Fibroblast of lung (primary cell): ENCODE measurements at regions not wholly inside any gene's neighbourhood (a gene's known extent, or its start where the extent isn't known, plus 50 kb on each side); places are given as distances from the start of the nearest gene placed in this dataset.

Experiments used
- DNase-seq, 2 donors: peaks; one replicate each; pipeline versions ENCODE4 v3.0.0 to v3.0.0-alpha.2; 2010; ENCODE audit warnings: low read depth in 2 of 2
- H2AFZ ChIP-seq: 2 replicates; pipeline ENCODE4 v1.5.1; 2012; ENCODE audit warnings: low read length, control low read depth, inconsistent platforms
- H3K27ac ChIP-seq: 2 replicates; pipeline ENCODE4 v1.5.1; 2011; ENCODE audit warnings: low read length, control low read depth; ENCODE audit not compliant: insufficient read depth
- H3K27me3 ChIP-seq: 2 replicates; pipeline ENCODE4 v1.5.1; 2011; ENCODE audit warnings: mild to moderate bottlenecking, low read length; ENCODE audit not compliant: control insufficient read depth, insufficient read depth
- H3K36me3 ChIP-seq: 2 replicates; pipeline ENCODE4 v1.5.1; 2011; ENCODE audit warnings: low read length; ENCODE audit not compliant: control insufficient read depth, insufficient read depth
- H3K4me1 ChIP-seq: 2 replicates; pipeline ENCODE4 v1.5.1; 2011; ENCODE audit warnings: low read length; ENCODE audit not compliant: control insufficient read depth, insufficient read depth; ENCODE audit errors: extremely low read depth
- H3K4me2 ChIP-seq: 2 replicates; pipeline ENCODE4 v1.5.1; 2011; ENCODE audit warnings: low read length, control low read depth; ENCODE audit not compliant: insufficient read depth; ENCODE audit errors: extremely low read depth
- H3K4me3 ChIP-seq, 4 experiments: fragments of 200-600 bp in 1 of 4; sonication (generic) in 1 of 4; replicated peaks in 1 of 4; 2 replicates each; pipeline ENCODE4 v1.5.1; 2011 to 2016; ENCODE audit warnings: low read length in 4 of 4, low read depth in 3 of 4, mild to moderate bottlenecking in 3 of 4, control low read depth in 2 of 4, inconsistent platforms in 1 of 4, mixed read lengths in 1 of 4; ENCODE audit not compliant: insufficient read depth in 1 of 4; ENCODE audit errors: control extremely low read depth in 1 of 4
- H3K79me2 ChIP-seq: 2 replicates; pipeline ENCODE4 v1.5.1; 2012; ENCODE audit warnings: mild to moderate bottlenecking, low read length, inconsistent platforms; ENCODE audit not compliant: control insufficient read depth, insufficient read depth
- H3K9ac ChIP-seq: 2 replicates; pipeline ENCODE4 v1.5.1; 2011; ENCODE audit warnings: mild to moderate bottlenecking, low read length, control low read depth; ENCODE audit not compliant: insufficient read depth
- H3K9me3 ChIP-seq: 2 replicates; pipeline ENCODE4 v1.5.1; 2012; ENCODE audit warnings: low read depth, low read length; ENCODE audit not compliant: control insufficient read depth, insufficient read depth
- H4K20me1 ChIP-seq: 2 replicates; pipeline ENCODE4 v1.5.1; 2011; ENCODE audit warnings: low read length; ENCODE audit not compliant: control insufficient read depth, insufficient read depth; ENCODE audit errors: extremely low read depth
- EZH2 ChIP-seq: IDR thresholded peaks from 2 replicates; pipeline ENCODE4 v1.5.1; 2012; ENCODE audit warnings: low read length, control low read depth, mild to moderate bottlenecking; ENCODE audit errors: missing control alignments
- TF ChIP-seq, protein P1 (sequence below), 2 donors: IDR thresholded peaks in 1 of 2; conservative IDR thresholded peaks in 1 of 2; 1 replicate in 1 of 2; 2 replicates in 1 of 2; pipeline ENCODE4 v1.5.1; 2011 to 2012; ENCODE audit warnings: low read length in 2 of 2, control low read depth in 1 of 2, inconsistent platforms in 1 of 2, low read depth in 1 of 2, mild to moderate bottlenecking in 1 of 2

DNA sequence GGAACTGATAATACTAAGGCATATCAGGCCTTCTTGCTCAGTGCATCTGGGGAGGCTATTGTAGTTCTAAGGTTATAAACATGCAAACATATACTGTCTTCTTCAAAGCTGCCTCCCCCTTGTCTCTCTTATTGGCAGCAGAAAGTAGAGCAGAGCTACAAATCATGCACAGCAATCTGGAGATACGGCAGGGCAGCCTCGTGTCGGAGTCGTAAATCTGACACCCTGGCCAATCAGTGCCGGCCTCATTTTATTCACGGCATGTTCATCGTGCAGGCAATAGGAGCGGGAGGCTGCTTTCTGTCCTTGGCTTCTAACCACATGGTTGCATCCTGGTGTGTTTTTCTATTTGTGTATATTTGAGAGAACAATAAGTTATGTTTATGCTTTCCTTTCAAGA lies 300.2 kb upstream of the CNTN6 start:
- Histone ChIP-seq H2AFZ (no peak overlapping the region), H3K9me3 (no peaks in the 10 kb centered on the region), H3K4me2 (no peak overlapping the region), H3K9ac (no peak overlapping the region), H3K79me2 (no peaks in the 10 kb centered on the region), H4K20me1 (no peaks in the 10 kb centered on the region), H3K27ac (no peak overlapping the region), H3K27me3 (no peaks in the 10 kb centered on the region), H3K36me3 (no peaks in the 10 kb centered on the region), H3K4me1 (no peaks in the 10 kb centered on the region), H3K4me3 (no peak overlapping the region)
- DNase-seq = no peak
- TF ChIP-seq, protein P1, sequence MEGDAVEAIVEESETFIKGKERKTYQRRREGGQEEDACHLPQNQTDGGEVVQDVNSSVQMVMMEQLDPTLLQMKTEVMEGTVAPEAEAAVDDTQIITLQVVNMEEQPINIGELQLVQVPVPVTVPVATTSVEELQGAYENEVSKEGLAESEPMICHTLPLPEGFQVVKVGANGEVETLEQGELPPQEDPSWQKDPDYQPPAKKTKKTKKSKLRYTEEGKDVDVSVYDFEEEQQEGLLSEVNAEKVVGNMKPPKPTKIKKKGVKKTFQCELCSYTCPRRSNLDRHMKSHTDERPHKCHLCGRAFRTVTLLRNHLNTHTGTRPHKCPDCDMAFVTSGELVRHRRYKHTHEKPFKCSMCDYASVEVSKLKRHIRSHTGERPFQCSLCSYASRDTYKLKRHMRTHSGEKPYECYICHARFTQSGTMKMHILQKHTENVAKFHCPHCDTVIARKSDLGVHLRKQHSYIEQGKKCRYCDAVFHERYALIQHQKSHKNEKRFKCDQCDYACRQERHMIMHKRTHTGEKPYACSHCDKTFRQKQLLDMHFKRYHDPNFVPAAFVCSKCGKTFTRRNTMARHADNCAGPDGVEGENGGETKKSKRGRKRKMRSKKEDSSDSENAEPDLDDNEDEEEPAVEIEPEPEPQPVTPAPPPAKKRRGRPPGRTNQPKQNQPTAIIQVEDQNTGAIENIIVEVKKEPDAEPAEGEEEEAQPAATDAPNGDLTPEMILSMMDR (conservative IDR thresholded peaks at IDR 0.05 in 1 of 2, IDR thresholded peaks at IDR 0.05 in 1 of 2; ENCODE audit: low read depth in 1 of 2, low read length in 2 of 2) = no peak
- TF ChIP-seq EZH2 = no peak

DNA sequence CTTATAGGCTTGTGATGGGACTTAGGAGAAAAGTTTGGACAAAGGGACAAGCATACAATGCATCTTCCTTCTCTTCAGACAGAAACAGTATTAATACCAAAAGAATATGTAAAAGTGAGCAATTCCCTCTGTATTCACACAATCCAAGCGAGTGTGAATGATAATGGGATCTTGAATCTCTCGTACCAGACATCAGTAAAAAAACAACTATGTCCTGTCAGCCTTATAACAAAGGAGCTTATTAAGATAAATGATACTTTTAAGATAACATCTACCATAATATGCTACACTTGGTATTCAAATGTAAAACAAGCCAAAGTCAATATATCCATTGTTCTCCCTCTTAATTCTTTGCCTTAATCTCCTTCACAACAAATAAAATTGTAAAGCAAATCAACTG lies 288.6 kb upstream of the CNTN6 start:
- Histone ChIP-seq H4K20me1 (no peaks in the 10 kb centered on the region), H3K9me3 (no peaks in the 10 kb centered on the region), H3K4me3 (no peak overlapping the region), H3K79me2 (no peaks in the 10 kb centered on the region), H3K27me3 (no peaks in the 10 kb centered on the region), H3K4me1 (no peaks in the 10 kb centered on the region), H3K27ac (no peak overlapping the region), H2AFZ (no peak overlapping the region), H3K4me2 (no peak overlapping the region), H3K36me3 (no peaks in the 10 kb centered on the region), H3K9ac (no peak overlapping the region)
- TF ChIP-seq, protein P1 (conservative IDR thresholded peaks at IDR 0.05 in 1 of 2, IDR thresholded peaks at IDR 0.05 in 1 of 2; ENCODE audit: low read depth in 1 of 2, low read length in 2 of 2) = no peak
- TF ChIP-seq EZH2 = no peak
- DNase-seq = no peak

DNA sequence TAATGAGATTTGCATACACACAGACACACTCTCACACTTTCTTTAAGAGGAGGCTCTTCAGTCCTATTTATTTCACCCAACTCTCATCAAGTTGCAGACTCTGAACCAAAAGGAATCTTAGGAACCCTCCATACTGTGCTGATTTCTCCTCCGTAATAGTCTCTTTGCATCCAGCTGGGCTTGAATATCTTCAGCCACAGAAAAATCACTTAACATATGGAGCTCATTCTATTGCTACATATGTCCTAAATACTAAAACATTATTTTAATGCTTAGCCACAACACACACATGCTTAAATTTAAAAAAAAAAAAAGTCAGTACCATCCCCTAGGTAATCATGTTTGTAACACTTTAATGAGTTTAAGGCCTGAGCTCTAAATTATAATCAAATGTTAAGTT lies 287.5 kb upstream of the CNTN6 start:
- Histone ChIP-seq H3K4me1 (no peaks in the 10 kb centered on the region), H4K20me1 (no peaks in the 10 kb centered on the region)

More for the DNA sequence above, 287.5 kb upstream of the CNTN6 start:
- Histone ChIP-seq H3K9ac (no peak overlapping the region), H2AFZ (no peak overlapping the region), H3K9me3 (no peaks in the 10 kb centered on the region), H3K36me3 (no peaks in the 10 kb centered on the region), H3K4me3 (no peak overlapping the region), H3K27me3 (no peaks in the 10 kb centered on the region), H3K79me2 (no peaks in the 10 kb centered on the region), H3K4me2 (no peak overlapping the region), H3K27ac (no peak overlapping the region)
- TF ChIP-seq, protein P1 (conservative IDR thresholded peaks at IDR 0.05 in 1 of 2, IDR thresholded peaks at IDR 0.05 in 1 of 2; ENCODE audit: low read depth in 1 of 2, low read length in 2 of 2) = no peak
- TF ChIP-seq EZH2 = no peak
- DNase-seq = no peak
